SK-N-SH (cell line): ENCODE measurements at regions not wholly inside any gene's neighbourhood (a gene's known extent, or its start where the extent isn't known, plus 50 kb on each side); places are given as distances from the start of the nearest gene placed in this dataset.

Source experiments
- CTCF ChIA-PET: fragments of 300-600, 350-600 bp; formaldehyde crosslinking; extraction: SDS; loops from one replicate; lab custom pipeline; 2021; lab: Yijun Ruan, JAX
- POLR2A ChIA-PET: fragments of 350-600 bp; sonication (Branson Sonifier 250); formaldehyde crosslinking; extraction: SDS; loops from one replicate; lab custom pipeline; 2020; ENCODE audit warnings: antibody characterized with exemption, inconsistent platforms; lab: Yijun Ruan, JAX
- DNase-seq: peaks from one replicate; pipeline ENCODE4 v3.0.0; 2012
- H2AFZ ChIP-seq: fragments of 200-600 bp; sonication (generic); 2 replicates; pipeline ENCODE4 v1.8.1; 2016; ENCODE audit warnings: antibody characterized with exemption, mild to moderate bottlenecking, low read depth
- H3F3A ChIP-seq: fragments of 200-600 bp; sonication (generic); replicated peaks from 2 replicates; pipeline ENCODE3; 2016; ENCODE audit warnings: antibody characterized with exemption, mild to moderate bottlenecking; ENCODE audit not compliant: insufficient read depth
- H3K27ac ChIP-seq, 2 experiments: fragments of 200-500 bp in 1 of 2; fragments of 200-600 bp in 1 of 2; sonication (Bioruptor generic) in 1 of 2; sonication (generic), shearing (Covaris generic) in 1 of 2; 2 replicates each; pipeline versions ENCODE4 v1.5.1 to v1.6.1; 2014 to 2016; ENCODE audit warnings: low read depth in 2 of 2, inconsistent platforms in 1 of 2, low read length in 1 of 2, mild to moderate bottlenecking in 1 of 2, mixed read lengths in 1 of 2
- H3K27me3 ChIP-seq: fragments of 200-600 bp; sonication (generic), shearing (Covaris generic); 2 replicates; pipeline ENCODE4 v1.6.1; 2016; ENCODE audit warnings: mixed run types; ENCODE audit not compliant: insufficient read depth
- H3K36me3 ChIP-seq, 2 experiments: fragments of 200-500 bp in 1 of 2; fragments of 200-600 bp in 1 of 2; sonication (Bioruptor generic) in 1 of 2; sonication (generic) in 1 of 2; replicated peaks in 1 of 2; 2 replicates each; pipeline versions ENCODE3 to v1.5.1; 2014 to 2016; ENCODE audit warnings: low read length in 1 of 2, mild to moderate bottlenecking in 1 of 2; ENCODE audit not compliant: insufficient read depth in 2 of 2, control insufficient read depth in 1 of 2
- H3K4me1 ChIP-seq, 2 experiments: fragments of 200-500 bp in 1 of 2; fragments of 200-600 bp in 1 of 2; sonication (Bioruptor generic) in 1 of 2; sonication (generic), shearing (Covaris generic) in 1 of 2; 2 replicates each; pipeline versions ENCODE4 v1.5.1 to v1.6.1; 2014 to 2016; ENCODE audit warnings: low read depth in 1 of 2, low read length in 1 of 2, mixed run types in 1 of 2; ENCODE audit not compliant: insufficient read depth in 2 of 2, control insufficient read depth in 1 of 2
- H3K4me2 ChIP-seq: fragments of 200-600 bp; sonication (generic), shearing (Covaris generic); 2 replicates; pipeline ENCODE4 v1.6.1; 2017; ENCODE audit warnings: mixed run types
- H3K4me3 ChIP-seq, 2 experiments: fragments of 200-500 bp in 1 of 2; fragments of 200-600 bp in 1 of 2; sonication (Bioruptor generic) in 1 of 2; sonication (generic), shearing (Covaris generic) in 1 of 2; 2 replicates each; pipeline versions ENCODE4 v1.5.1 to v1.8.1; 2014 to 2016; ENCODE audit warnings: low read depth in 2 of 2, inconsistent platforms in 1 of 2, low read length in 1 of 2, mild to moderate bottlenecking in 1 of 2, mixed read lengths in 1 of 2, moderate library complexity in 1 of 2
- H3K79me2 ChIP-seq: fragments of 200-600 bp; sonication (generic); 2 replicates; pipeline ENCODE4 v1.8.1; 2017; ENCODE audit warnings: mild to moderate bottlenecking; ENCODE audit not compliant: insufficient read depth
- H3K9ac ChIP-seq: fragments of 200-600 bp; sonication (generic); 2 replicates; pipeline ENCODE4 v1.6.1; 2017; ENCODE audit warnings: mixed run types
- H3K9me2 ChIP-seq: fragments of 200-600 bp; sonication (generic); 2 replicates; pipeline ENCODE4 v1.6.1; 2017; ENCODE audit warnings: mixed run types
- H3K9me3 ChIP-seq: fragments of 200-600 bp; sonication (generic); 2 replicates; pipeline ENCODE4 v1.6.1; 2017; ENCODE audit warnings: mixed run types, mild to moderate bottlenecking, moderate library complexity
- H4K20me1 ChIP-seq: fragments of 200-600 bp; sonication (generic); 2 replicates; pipeline ENCODE4 v1.6.1; 2017; ENCODE audit warnings: mild to moderate bottlenecking, mixed run types; ENCODE audit not compliant: insufficient read depth
- CHD2 ChIP-seq: fragments of 150-350 bp; IDR thresholded peaks from 2 replicates; pipeline ENCODE4 v1.6.1; 2018; ENCODE audit warnings: low read length; ENCODE audit not compliant: partially characterized antibody
- ELF1 ChIP-seq: IDR thresholded peaks from 2 replicates; pipeline ENCODE4 v1.4.0; 2012
- FOXJ3 ChIP-seq: sonication (generic); formaldehyde crosslinking; IDR thresholded peaks from 2 replicates; pipeline ENCODE4 v1.5.1; 2020; ENCODE audit warnings: mild to moderate bottlenecking, missing genetic modification reagents
- GABPA ChIP-seq: IDR thresholded peaks from 2 replicates; pipeline ENCODE4 v1.4.0; 2012; ENCODE audit warnings: low read depth, mild to moderate bottlenecking
- GATA2 ChIP-seq: sonication (generic); formaldehyde crosslinking; IDR thresholded peaks from 2 replicates; pipeline ENCODE4 v1.5.0; 2020; ENCODE audit warnings: mild to moderate bottlenecking, missing genetic modification reagents
- IRF3 ChIP-seq: fragments of 150-350 bp; IDR thresholded peaks from 2 replicates; pipeline ENCODE4 v1.6.1; 2016; ENCODE audit warnings: mild to moderate bottlenecking, low read depth, low read length
- MEF2A ChIP-seq: IDR thresholded peaks from 2 replicates; pipeline ENCODE4 v1.4.0; 2012; ENCODE audit warnings: low read depth, borderline replicate concordance
- MXI1 ChIP-seq: IDR thresholded peaks from 2 replicates; pipeline ENCODE4 v1.6.1; 2012; ENCODE audit warnings: mild to moderate bottlenecking, low read depth, low read length, improper control_type of control experiment
- NFIC ChIP-seq: IDR thresholded peaks from 2 replicates; pipeline ENCODE4 v1.4.0; 2012; ENCODE audit warnings: borderline replicate concordance
- REST ChIP-seq: IDR thresholded peaks from 2 replicates; pipeline ENCODE4 v1.6.1; 2012; ENCODE audit warnings: mild to moderate bottlenecking, low read depth, low read length, moderate library complexity
- RFX5 ChIP-seq: IDR thresholded peaks from 2 replicates; pipeline ENCODE4 v1.6.1; 2012; ENCODE audit warnings: mild to moderate bottlenecking, improper control_type of control experiment, low read length
- SMC3 ChIP-seq: IDR thresholded peaks from 2 replicates; pipeline ENCODE4 v1.6.1; 2012; ENCODE audit warnings: low read depth, low read length, improper control_type of control experiment
- TAF1 ChIP-seq: IDR thresholded peaks from 2 replicates; pipeline ENCODE4 v1.6.1; 2012; ENCODE audit warnings: low read depth, mild to moderate bottlenecking, low read length, moderate library complexity, borderline replicate concordance
- USF1 ChIP-seq: IDR thresholded peaks from 2 replicates; pipeline ENCODE4 v1.4.0; 2012; ENCODE audit warnings: low read depth, borderline replicate concordance
- WGBS: methylation state at CpG from one replicate; pipeline ENCODE4 v1.1.6; 2017; ENCODE audit warnings: low lambda C conversion rate; 5-methylcytosine and 5-hydroxymethylcytosine counted together
- TF ChIP-seq, protein P1 (sequence below): IDR thresholded peaks from 2 replicates; pipeline ENCODE4 v1.4.0; 2012; ENCODE audit warnings: low read depth
- TF ChIP-seq, protein P2 (sequence below): IDR thresholded peaks from 2 replicates; pipeline ENCODE4; 2012
- TF ChIP-seq, protein P3 (sequence below): fragments of 150-350 bp; IDR thresholded peaks from 2 replicates; pipeline ENCODE4 v1.6.1; 2017; ENCODE audit warnings: antibody characterized with exemption, low read length, low read depth, borderline replicate concordance

GRCh38 chr5:145218982-145219381, 616.2 kb downstream of the PRELID2 start (continued):
- TF ChIP-seq GATA2 (CRISPR knock-in tag) (no peak), GABPA (no peak), SMC3 (no peak)
- TF ChIP-seq, protein P1, sequence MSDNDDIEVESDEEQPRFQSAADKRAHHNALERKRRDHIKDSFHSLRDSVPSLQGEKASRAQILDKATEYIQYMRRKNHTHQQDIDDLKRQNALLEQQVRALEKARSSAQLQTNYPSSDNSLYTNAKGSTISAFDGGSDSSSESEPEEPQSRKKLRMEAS = no peak

DNA sequence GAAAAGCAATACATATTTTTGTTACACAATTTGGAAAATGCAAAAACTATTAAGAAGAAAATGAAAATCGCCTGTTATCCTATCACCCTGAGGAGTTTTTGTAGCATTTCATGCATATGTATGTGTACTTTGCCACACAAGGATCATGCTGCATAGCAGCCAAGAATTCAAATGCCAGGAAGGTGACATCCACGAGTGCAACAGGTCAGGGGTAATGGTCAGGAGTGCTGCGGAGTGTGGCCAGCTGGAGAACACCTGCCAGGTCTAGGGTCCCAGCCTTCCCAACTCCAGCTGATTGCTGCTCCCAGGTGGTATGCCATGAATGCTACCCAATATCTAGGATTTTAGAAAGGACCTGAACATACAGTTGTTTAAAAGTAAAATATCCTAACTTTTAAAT, 617.1 kb downstream of the PRELID2 start:
- Histone ChIP-seq H3K9me3 (no peaks in the 10 kb centered on the region), H2AFZ (no peak overlapping the region), H3K4me1 (peaks cover 0 to 3% of the 10 kb centered on the region in 2 experiments; a peak in 2 of 4 replicates), H3K27me3 (no peaks in the 10 kb centered on the region), H3K36me3 (no peaks in the 10 kb centered on the region), H3K79me2 (no peaks in the 10 kb centered on the region), H3K9ac (no peak overlapping the region), H3K4me3 (no peak overlapping the region), H4K20me1 (no peaks in the 10 kb centered on the region), H3F3A (no peaks in the 10 kb centered on the region), H3K4me2 (no peak overlapping the region), H3K27ac (no peak overlapping the region), H3K9me2 (no peaks in the 10 kb centered on the region)
- ChIA-PET POLR2A (no interaction called here), CTCF (no interaction called here)
- 57% methylated on average over 3 of the region's 3 CpGs for WGBS
- no peak for DNase-seq
- TF ChIP-seq, protein P2, sequence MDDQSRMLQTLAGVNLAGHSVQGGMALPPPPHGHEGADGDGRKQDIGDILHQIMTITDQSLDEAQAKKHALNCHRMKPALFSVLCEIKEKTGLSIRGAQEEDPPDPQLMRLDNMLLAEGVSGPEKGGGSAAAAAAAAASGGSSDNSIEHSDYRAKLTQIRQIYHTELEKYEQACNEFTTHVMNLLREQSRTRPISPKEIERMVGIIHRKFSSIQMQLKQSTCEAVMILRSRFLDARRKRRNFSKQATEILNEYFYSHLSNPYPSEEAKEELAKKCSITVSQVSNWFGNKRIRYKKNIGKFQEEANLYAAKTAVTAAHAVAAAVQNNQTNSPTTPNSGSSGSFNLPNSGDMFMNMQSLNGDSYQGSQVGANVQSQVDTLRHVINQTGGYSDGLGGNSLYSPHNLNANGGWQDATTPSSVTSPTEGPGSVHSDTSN = no peak
- TF ChIP-seq IRF3 = no peak

- H3K27ac ChIP-seq = no peak overlapping the region
- no peak for DNase-seq
- ChIA-PET POLR2A (no interaction called here), CTCF (no interaction called here)
- no peak for TF ChIP-seq CHD2
- TF ChIP-seq TAF1 = no peak
- no peak for TF ChIP-seq FOXJ3
- TF ChIP-seq REST = no peak
- no peak for TF ChIP-seq ELF1
- no peak for TF ChIP-seq IRF3
- TF ChIP-seq, protein P1 = no peak
- no peak for TF ChIP-seq MEF2A
- no peak for TF ChIP-seq USF1
- TF ChIP-seq, protein P3, sequence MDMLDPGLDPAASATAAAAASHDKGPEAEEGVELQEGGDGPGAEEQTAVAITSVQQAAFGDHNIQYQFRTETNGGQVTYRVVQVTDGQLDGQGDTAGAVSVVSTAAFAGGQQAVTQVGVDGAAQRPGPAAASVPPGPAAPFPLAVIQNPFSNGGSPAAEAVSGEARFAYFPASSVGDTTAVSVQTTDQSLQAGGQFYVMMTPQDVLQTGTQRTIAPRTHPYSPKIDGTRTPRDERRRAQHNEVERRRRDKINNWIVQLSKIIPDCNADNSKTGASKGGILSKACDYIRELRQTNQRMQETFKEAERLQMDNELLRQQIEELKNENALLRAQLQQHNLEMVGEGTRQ = no peak
- TF ChIP-seq RFX5 = no peak
- TF ChIP-seq MXI1 = no peak
- no peak for TF ChIP-seq NFIC
- H3K9me2 ChIP-seq = no peaks in the 10 kb centered on the region
- no peak overlapping the region for H3K9ac ChIP-seq
- no peak overlapping the region for H2AFZ ChIP-seq
- no peaks in the 10 kb centered on the region for H4K20me1 ChIP-seq
- H3F3A ChIP-seq = no peaks in the 10 kb centered on the region
- WGBS = 48% methylated on average over 3 of the region's 3 CpGs
- H3K79me2 ChIP-seq = no peaks in the 10 kb centered on the region
- H3K36me3 ChIP-seq = no peaks in the 10 kb centered on the region
- no peaks in the 10 kb centered on the region for H3K27me3 ChIP-seq
- 0 out of 4 replicates have a peak, but pooled peaks cover 0 to 9% of the 10 kb centered on the region in 2 experiments for H3K4me1 ChIP-seq
- H3K4me3 ChIP-seq = no peak overlapping the region
- H3K9me3 ChIP-seq = no peaks in the 10 kb centered on the region
- H3K4me2 ChIP-seq = no peak overlapping the region
Observed at GRCh38 chr5:145210020-145210419, 625.1 kb downstream of the PRELID2 start.
